IMR-90 (cell line): ENCODE measurements at regions not wholly inside any gene's neighbourhood (a gene's known extent, or its start where the extent isn't known, plus 50 kb on each side); places are given as distances from the start of the nearest gene placed in this dataset.

Experiments used
- ATAC-seq: fragments of 200-7000 bp; cut with Tn5 transposase; 2 replicates; pipeline ENCODE4 v1.9.1; 2020; ENCODE audit warnings: low read depth, mild to moderate bottlenecking, moderate library complexity
- BruUV-seq: library from RNA; stranded (reverse); fragments of 400-500 nt; replicated peaks from 2 replicates; lab custom pipeline; 2021; lab: Mats Ljungman, UMichigan
- CTCF ChIA-PET: fragments of 300-600 bp; formaldehyde crosslinking; extraction: SDS; loops from one replicate; lab custom pipeline; 2021; ENCODE audit warnings: antibody characterized with exemption; lab: Yijun Ruan, JAX
- POLR2A ChIA-PET: fragments of 300-600 bp; sonication (Branson Sonifier 250); formaldehyde crosslinking; loops from one replicate; lab custom pipeline; 2022; ENCODE audit warnings: antibody characterized with exemption; ENCODE audit not compliant: unreplicated experiment; lab: Charles Lee
- DNase-seq: peaks from one replicate; pipeline ENCODE4 v3.0.0; 2013
- H2AFZ ChIP-seq: replicated peaks from 2 replicates; pipeline ENCODE3; 2013; ENCODE audit warnings: low read length, mild to moderate bottlenecking; ENCODE audit not compliant: poor library complexity
- H2AK5ac ChIP-seq: 2 replicates; pipeline ENCODE4 v1.6.1; 2013; ENCODE audit warnings: low read depth, low read length, inconsistent platforms
- H2AK9ac ChIP-seq: replicated peaks from 2 replicates; pipeline ENCODE3; 2013; ENCODE audit warnings: mild to moderate bottlenecking, low read depth, low read length, moderate library complexity; ENCODE audit not compliant: poor library complexity
- H2BK120ac ChIP-seq: 2 replicates; pipeline ENCODE4 v1.6.1; 2013; ENCODE audit warnings: low read depth, low read length, inconsistent platforms
- H2BK15ac ChIP-seq: 3 replicates; pipeline ENCODE4 v1.6.1; 2013; ENCODE audit warnings: low read depth, low read length, inconsistent platforms
- H2BK20ac ChIP-seq: 2 replicates; pipeline ENCODE4 v1.6.1; 2013; ENCODE audit warnings: low read depth, mild to moderate bottlenecking, inconsistent platforms, low read length, moderate library complexity
- H2BK5ac ChIP-seq: 2 replicates; pipeline ENCODE4 v1.6.1; 2013; ENCODE audit warnings: mild to moderate bottlenecking, low read depth, low read length, inconsistent platforms; ENCODE audit not compliant: poor library complexity, severe bottlenecking
- H3K14ac ChIP-seq: replicated peaks from 2 replicates; pipeline ENCODE4 v1.6.1; 2013; ENCODE audit warnings: low read depth, low read length, inconsistent platforms
- H3K18ac ChIP-seq: 2 replicates; pipeline ENCODE4 v1.6.1; 2013; ENCODE audit warnings: low read depth, low read length, control low read depth
- H3K23ac ChIP-seq: 2 replicates; pipeline ENCODE4 v1.6.1; 2013; ENCODE audit warnings: low read depth, low read length, inconsistent platforms
- H3K27ac ChIP-seq: 2 replicates; pipeline ENCODE4 v1.5.1; 2013; ENCODE audit warnings: mild to moderate bottlenecking, control low read depth, low read length; ENCODE audit not compliant: insufficient read depth
- H3K27me3 ChIP-seq: 2 replicates; pipeline ENCODE4 v1.6.1; 2013; ENCODE audit warnings: low read length; ENCODE audit not compliant: control insufficient read depth, insufficient read depth
- H3K36me3 ChIP-seq: 2 replicates; pipeline ENCODE4 v1.6.1; 2013; ENCODE audit warnings: low read length, mixed read lengths; ENCODE audit not compliant: control insufficient read depth, insufficient read depth
- H3K4ac ChIP-seq: 2 replicates; pipeline ENCODE4 v1.6.1; 2013; ENCODE audit warnings: low read depth, low read length, inconsistent platforms
- H3K4me1 ChIP-seq: 2 replicates; pipeline ENCODE4 v1.6.1; 2013; ENCODE audit warnings: low read length, mixed read lengths; ENCODE audit not compliant: control insufficient read depth, insufficient read depth
- H3K4me2 ChIP-seq: 2 replicates; pipeline ENCODE4 v1.6.1; 2013; ENCODE audit warnings: low read depth, mild to moderate bottlenecking, control low read depth, low read length, moderate library complexity
- H3K4me3 ChIP-seq: 2 replicates; pipeline ENCODE4 v1.5.1; 2013; ENCODE audit warnings: low read depth, mild to moderate bottlenecking, control low read depth, low read length, moderate library complexity; ENCODE audit not compliant: insufficient read depth
- H3K56ac ChIP-seq: 2 replicates; pipeline ENCODE4 v1.6.1; 2013; ENCODE audit warnings: low read length, inconsistent platforms; ENCODE audit not compliant: insufficient read depth; ENCODE audit errors: extremely low read depth
- H3K79me1 ChIP-seq, 2 experiments: 2 replicates each; pipeline ENCODE4 v1.6.1; 2013; ENCODE audit warnings: low read length in 2 of 2, inconsistent platforms in 1 of 2, low read depth in 1 of 2
- H3K9ac ChIP-seq: 2 replicates; pipeline ENCODE4 v1.6.1; 2013; ENCODE audit warnings: low read depth, low read length, control low read depth
- H3K9me1 ChIP-seq: 2 replicates; pipeline ENCODE4 v1.6.1; 2013; ENCODE audit warnings: low read length, inconsistent platforms; ENCODE audit not compliant: insufficient read depth
- H3K9me3 ChIP-seq: 2 replicates; pipeline ENCODE4 v1.6.1; 2013; ENCODE audit warnings: low read length; ENCODE audit not compliant: control insufficient read depth, insufficient read depth
- H4K20me1 ChIP-seq: 2 replicates; pipeline ENCODE4 v1.6.1; 2013; ENCODE audit warnings: low read length, inconsistent platforms; ENCODE audit not compliant: insufficient read depth
- H4K5ac ChIP-seq: 2 replicates; pipeline ENCODE4 v1.6.1; 2013; ENCODE audit warnings: mild to moderate bottlenecking, low read depth, low read length, control low read depth
- H4K8ac ChIP-seq, 2 experiments: 2 replicates each; pipeline ENCODE4 v1.6.1; 2013; ENCODE audit warnings: low read depth in 2 of 2, low read length in 2 of 2, control low read depth in 1 of 2, inconsistent platforms in 1 of 2
- H4K91ac ChIP-seq: 2 replicates; pipeline ENCODE4 v1.6.1; 2013; ENCODE audit warnings: low read depth, low read length, inconsistent platforms; ENCODE audit not compliant: insufficient read depth
- CHD1 ChIP-seq: IDR thresholded peaks from 2 replicates; pipeline ENCODE4 v1.6.1; 2012; ENCODE audit warnings: low read depth, low read length, improper control_type of control experiment
- MXI1 ChIP-seq: IDR thresholded peaks from 2 replicates; pipeline ENCODE4 v1.6.1; 2012; ENCODE audit warnings: low read depth, mild to moderate bottlenecking, low read length, moderate library complexity, borderline replicate concordance
- SMC3 ChIP-seq: fragments of 150-350 bp; IDR thresholded peaks from 2 replicates; pipeline ENCODE4 v1.6.1; 2016; ENCODE audit warnings: low read depth, mild to moderate bottlenecking, antibody characterized with exemption, low read length, moderate library complexity
- WGBS, 2 experiments: methylation state at CpG; one replicate each; pipeline versions ENCODE4 v1.1.5 to v1.1.7; 2013; ENCODE audit warnings: missing lambda C conversion rate in 2 of 2; ENCODE audit not compliant: insufficient read length in 1 of 2; ENCODE audit errors: extremely low coverage in 2 of 2; 5-methylcytosine and 5-hydroxymethylcytosine counted together
- dilution Hi-C: fragments of 300-500 bp; cut with HindIII; formaldehyde crosslinking; loops from one replicate; pipeline ENCODE4 v1.14.3; 2018; ENCODE audit warnings: low sequenced_read_pairs; ENCODE audit not compliant: unreplicated experiment
- in situ Hi-C: fragments of 300-500 bp; cut with MboI; formaldehyde crosslinking; loops from 3 replicates; pipeline ENCODE4 v1.14.3; 2019; ENCODE audit warnings: low sequenced_read_pairs, inconsistent platforms, mixed read lengths
- intact Hi-C: fragments of 100-400 bp; cut with micrococcal nuclease; formaldehyde crosslinking; loops from 2 replicates; pipeline ENCODE4 v1.10.0; 2022
- TF ChIP-seq, protein P1 (sequence below): fragments of 150-350 bp; IDR thresholded peaks from 2 replicates; pipeline ENCODE4 v1.6.1; 2017; ENCODE audit warnings: mild to moderate bottlenecking, antibody characterized with exemption, low read length, low read depth
- TF ChIP-seq, protein P2 (sequence below): fragments of 150-350 bp; IDR thresholded peaks from 2 replicates; pipeline ENCODE4 v1.6.1; 2016; ENCODE audit warnings: low read depth, mild to moderate bottlenecking, low read length, moderate library complexity, borderline replicate concordance

DNA sequence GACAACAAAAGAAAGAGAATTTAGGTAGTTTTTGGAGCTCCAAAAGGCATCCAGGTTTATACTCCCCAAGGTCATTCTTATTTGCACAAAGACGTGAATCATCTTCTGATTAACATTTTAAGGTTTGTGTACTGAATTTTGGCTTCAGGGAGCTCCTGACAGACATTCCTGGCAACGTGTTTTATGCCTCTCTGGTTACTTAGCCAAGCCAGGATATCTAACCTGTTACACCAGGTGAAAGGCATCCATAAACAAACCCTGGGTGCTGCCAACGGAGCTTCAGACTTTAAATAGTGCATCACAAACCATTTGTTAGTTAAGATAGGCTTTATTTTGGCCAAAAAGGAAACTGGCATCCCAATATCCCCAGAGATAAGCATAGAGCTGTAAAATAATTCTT lies 997.3 kb downstream of the ARAP2 start:
- no peak for ATAC-seq
- no TSS peak for BruUV-seq
- no peak overlapping the region for H4K8ac ChIP-seq

More for the DNA sequence above, 997.3 kb downstream of the ARAP2 start:
- Histone ChIP-seq H2BK5ac (no peak overlapping the region), H4K5ac (no peak overlapping the region), H3K4me2 (no peak overlapping the region), H3K9ac (no peak overlapping the region), H2AK5ac (no peak overlapping the region), H2AFZ (no peak overlapping the region), H3K4ac (no peak overlapping the region), H3K23ac (no peak overlapping the region), H3K27ac (no peak overlapping the region), H3K9me1 (no peaks in the 10 kb centered on the region), H3K18ac (no peak overlapping the region), H3K56ac (no peak overlapping the region), H2BK120ac (no peak overlapping the region), H4K91ac (no peak overlapping the region), H3K79me1 (no peaks in the 10 kb centered on the region), H3K4me3 (no peak overlapping the region), H2BK15ac (no peak overlapping the region), H3K27me3 (no peaks in the 10 kb centered on the region), H3K9me3 (no peaks in the 10 kb centered on the region), H3K4me1 (no peaks in the 10 kb centered on the region), H4K20me1 (no peaks in the 10 kb centered on the region), H3K36me3 (no peaks in the 10 kb centered on the region), H2BK20ac (no peak overlapping the region), H2AK9ac (no peak overlapping the region), H3K14ac (no peak overlapping the region)
- CTCF ChIA-PET, result no interaction called here
- in situ Hi-C loops (no loop called here), intact Hi-C loops (no loop called here), dilution Hi-C loops (no loop called here)
- WGBS, 2 experiments, result no CpG with 5 or more reads among the region's 3 CpGs
- no peak for DNase-seq
- POLR2A ChIA-PET, result no interaction called here
- TF ChIP-seq SMC3 (no peak), CHD1 (no peak), MXI1 (no peak)
- TF ChIP-seq, protein P1, sequence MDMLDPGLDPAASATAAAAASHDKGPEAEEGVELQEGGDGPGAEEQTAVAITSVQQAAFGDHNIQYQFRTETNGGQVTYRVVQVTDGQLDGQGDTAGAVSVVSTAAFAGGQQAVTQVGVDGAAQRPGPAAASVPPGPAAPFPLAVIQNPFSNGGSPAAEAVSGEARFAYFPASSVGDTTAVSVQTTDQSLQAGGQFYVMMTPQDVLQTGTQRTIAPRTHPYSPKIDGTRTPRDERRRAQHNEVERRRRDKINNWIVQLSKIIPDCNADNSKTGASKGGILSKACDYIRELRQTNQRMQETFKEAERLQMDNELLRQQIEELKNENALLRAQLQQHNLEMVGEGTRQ, result no peak
- TF ChIP-seq, protein P2, sequence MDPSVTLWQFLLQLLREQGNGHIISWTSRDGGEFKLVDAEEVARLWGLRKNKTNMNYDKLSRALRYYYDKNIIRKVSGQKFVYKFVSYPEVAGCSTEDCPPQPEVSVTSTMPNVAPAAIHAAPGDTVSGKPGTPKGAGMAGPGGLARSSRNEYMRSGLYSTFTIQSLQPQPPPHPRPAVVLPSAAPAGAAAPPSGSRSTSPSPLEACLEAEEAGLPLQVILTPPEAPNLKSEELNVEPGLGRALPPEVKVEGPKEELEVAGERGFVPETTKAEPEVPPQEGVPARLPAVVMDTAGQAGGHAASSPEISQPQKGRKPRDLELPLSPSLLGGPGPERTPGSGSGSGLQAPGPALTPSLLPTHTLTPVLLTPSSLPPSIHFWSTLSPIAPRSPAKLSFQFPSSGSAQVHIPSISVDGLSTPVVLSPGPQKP, result no peak
